A673 (cell line): ENCODE measurements at regions not wholly inside any gene's neighbourhood (a gene's known extent, or its start where the extent isn't known, plus 50 kb on each side); places are given as distances from the start of the nearest gene placed in this dataset.

ENCODE experiments used
- CTCF ChIP-seq: fragments of 300-800, 200-600 bp; sonication (generic); conservative IDR thresholded peaks from 2 replicates; pipeline ENCODE4 v1.5.1; 2017; ENCODE audit warnings: low read depth, mild to moderate bottlenecking, antibody characterized with exemption, low read length, moderate library complexity, mixed read lengths
- EZH2 ChIP-seq: fragments of 200-600 bp; sonication (generic); IDR thresholded peaks from 2 replicates; pipeline ENCODE4 v1.6.1; 2017; ENCODE audit warnings: borderline replicate concordance, low read depth, mild to moderate bottlenecking, mixed read lengths, antibody characterized with exemption, low read length; ENCODE audit not compliant: poor library complexity, severe bottlenecking

DNA sequence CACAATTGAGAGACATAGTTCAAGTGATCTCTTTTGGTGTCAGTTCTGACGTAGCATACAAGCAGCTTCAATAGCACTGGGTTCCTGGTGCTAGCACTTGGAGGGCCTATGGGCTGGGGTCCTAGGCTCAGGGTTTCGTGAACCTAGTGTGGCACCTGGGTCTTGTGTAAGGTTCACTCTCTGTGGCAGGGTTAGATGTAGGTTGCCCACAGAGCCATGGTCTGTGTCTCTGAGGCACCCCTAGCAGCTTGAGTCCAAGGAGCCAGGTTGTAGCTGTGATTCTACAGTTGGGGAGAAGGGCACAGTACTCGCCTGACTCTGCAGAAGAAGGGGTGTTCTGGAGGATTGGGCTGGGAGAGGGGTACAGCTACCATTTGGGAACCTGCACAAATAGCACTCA is 282.6 kb upstream of the LRRC3B start:
- no peak for TF ChIP-seq CTCF
- no peak for TF ChIP-seq EZH2
